ENCODE measurements at regions not wholly inside any gene's neighbourhood (a gene's known extent, or its start where the extent isn't known, plus 50 kb on each side); places are given as distances from the start of the nearest gene placed in this dataset.

DNA sequence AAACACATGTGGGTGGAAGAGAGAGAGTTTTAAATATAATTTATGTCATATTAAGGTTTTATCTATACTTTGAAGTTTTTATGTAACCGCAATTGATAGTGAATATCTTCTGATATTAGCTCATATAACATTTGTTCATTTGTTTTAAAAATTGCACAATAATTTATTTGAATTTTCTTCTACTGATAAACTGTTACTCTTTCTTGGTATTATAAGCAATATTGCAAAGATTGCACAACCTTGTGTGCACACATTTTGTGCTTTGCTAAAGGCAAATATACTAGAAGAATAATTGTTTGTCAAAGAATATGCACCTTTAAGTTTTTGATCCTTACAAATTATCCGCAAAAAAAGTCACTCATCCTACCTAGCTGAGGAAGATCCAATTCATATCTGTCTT, 275.7 kb downstream of the TLR4 start:
- DNase-seq: no peak
- Histone ChIP-seq H3K9me3 (no peaks in the 10 kb centered on the region), H3K4me1 (no peaks in the 10 kb centered on the region), H3K27ac (no peak overlapping the region), H3K4me3 (no peak overlapping the region), H3K27me3 (no peaks in the 10 kb centered on the region), H3K36me3 (no peaks in the 10 kb centered on the region)
- TF ChIP-seq, protein P1, sequence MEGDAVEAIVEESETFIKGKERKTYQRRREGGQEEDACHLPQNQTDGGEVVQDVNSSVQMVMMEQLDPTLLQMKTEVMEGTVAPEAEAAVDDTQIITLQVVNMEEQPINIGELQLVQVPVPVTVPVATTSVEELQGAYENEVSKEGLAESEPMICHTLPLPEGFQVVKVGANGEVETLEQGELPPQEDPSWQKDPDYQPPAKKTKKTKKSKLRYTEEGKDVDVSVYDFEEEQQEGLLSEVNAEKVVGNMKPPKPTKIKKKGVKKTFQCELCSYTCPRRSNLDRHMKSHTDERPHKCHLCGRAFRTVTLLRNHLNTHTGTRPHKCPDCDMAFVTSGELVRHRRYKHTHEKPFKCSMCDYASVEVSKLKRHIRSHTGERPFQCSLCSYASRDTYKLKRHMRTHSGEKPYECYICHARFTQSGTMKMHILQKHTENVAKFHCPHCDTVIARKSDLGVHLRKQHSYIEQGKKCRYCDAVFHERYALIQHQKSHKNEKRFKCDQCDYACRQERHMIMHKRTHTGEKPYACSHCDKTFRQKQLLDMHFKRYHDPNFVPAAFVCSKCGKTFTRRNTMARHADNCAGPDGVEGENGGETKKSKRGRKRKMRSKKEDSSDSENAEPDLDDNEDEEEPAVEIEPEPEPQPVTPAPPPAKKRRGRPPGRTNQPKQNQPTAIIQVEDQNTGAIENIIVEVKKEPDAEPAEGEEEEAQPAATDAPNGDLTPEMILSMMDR (IDR thresholded peaks at IDR 0.05): no peak
- TF ChIP-seq POLR2A (IDR thresholded peaks at IDR 0.05): no peak
- no peak for ATAC-seq
- 95 to 97% (median 96%) methylated on average over 2 of the region's 2 CpGs for WGBS, 4 donors
- intact Hi-C loops (cut with DNase I): no loop called here

GRCh38 chr9:117987945-117988344, 283.7 kb downstream of the TLR4 start:
- Histone ChIP-seq H3K36me3 (no peaks in the 10 kb centered on the region), H3K27ac (no peak overlapping the region), H3K4me3 (no peak overlapping the region), H3K9me3 (no peaks in the 10 kb centered on the region), H3K27me3 (no peaks in the 10 kb centered on the region), H3K4me1 (no peaks in the 10 kb centered on the region)
- DNase-seq: no peak
- intact Hi-C loops (cut with DNase I): no loop called here
- no peak for ATAC-seq
- TF ChIP-seq, protein P1 (IDR thresholded peaks at IDR 0.05): no peak
- no peak for TF ChIP-seq POLR2A (IDR thresholded peaks at IDR 0.05)

DNA sequence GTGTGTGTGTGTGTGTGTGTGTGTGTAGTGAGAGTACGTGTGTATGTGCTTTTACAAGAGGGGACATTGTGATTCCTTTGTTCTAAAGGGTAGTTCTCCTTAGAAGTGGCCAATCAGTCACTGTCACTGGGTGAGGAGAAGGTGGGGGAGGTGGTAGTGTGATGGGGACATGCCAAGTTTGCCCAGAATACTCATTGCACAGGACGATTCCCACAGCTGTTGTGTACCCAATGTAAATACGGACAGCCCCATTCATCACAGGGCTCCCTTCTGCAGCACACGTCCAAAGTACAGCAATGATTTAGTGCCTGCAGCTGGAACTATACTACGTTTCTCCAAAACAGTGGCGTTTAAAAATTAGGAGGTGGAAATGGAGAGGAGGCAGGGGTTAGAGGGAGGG, 287.8 kb downstream of the TLR4 start:
- H3K36me3 ChIP-seq: no peaks in the 10 kb centered on the region
- DNase-seq (no peak), ATAC-seq (no peak)
- no peak overlapping the region for H3K27ac ChIP-seq
- no peak overlapping the region for H3K4me3 ChIP-seq
- TF ChIP-seq, protein P1 (IDR thresholded peaks at IDR 0.05): no peak
- no peak for TF ChIP-seq POLR2A (IDR thresholded peaks at IDR 0.05)
- no peaks in the 10 kb centered on the region for H3K9me3 ChIP-seq
- WGBS, 4 donors: 44 to 53% (median 49%) methylated on average over 6 of the region's 6 CpGs
- intact Hi-C loops (cut with DNase I): no loop called here
- no peaks in the 10 kb centered on the region for H3K4me1 ChIP-seq
- peaks cover 0 to 6% (median 0%) of the 10 kb centered on the region in 9 donors for H3K27me3 ChIP-seq

DNA sequence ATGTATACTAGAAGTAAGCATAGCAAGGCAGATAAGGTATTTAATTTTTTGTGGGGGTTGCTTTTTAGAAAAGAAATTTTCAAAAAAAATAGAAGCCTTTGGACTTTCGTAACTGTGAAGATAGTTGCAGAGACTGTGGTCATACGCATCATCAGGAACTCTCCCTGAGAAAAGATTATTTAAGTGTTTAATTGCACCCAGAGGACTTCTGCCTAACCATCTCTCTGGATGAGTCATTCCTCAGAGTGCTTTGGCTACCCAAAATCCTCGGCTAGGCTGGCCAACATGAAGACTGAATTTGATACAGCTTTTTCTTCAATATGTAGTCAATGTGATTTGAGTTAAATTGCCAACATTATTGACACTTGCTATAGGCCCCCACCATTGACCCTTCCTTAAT, 296.4 kb downstream of the TLR4 start:
- Histone ChIP-seq H3K27ac (no peak overlapping the region), H3K9me3 (no peaks in the 10 kb centered on the region), H3K27me3 (no peaks in the 10 kb centered on the region), H3K36me3 (no peaks in the 10 kb centered on the region), H3K4me3 (no peak overlapping the region), H3K4me1 (no peaks in the 10 kb centered on the region)
- intact Hi-C loops (cut with DNase I): no loop called here
- no peak for TF ChIP-seq POLR2A (IDR thresholded peaks at IDR 0.05)
- ATAC-seq: no peak
- no peak for DNase-seq
- WGBS, 4 donors: 79 to 83% (median 82%) methylated on average over 3 of the region's 3 CpGs

- Histone ChIP-seq H3K27ac (no peak overlapping the region), H3K4me1 (no peaks in the 10 kb centered on the region), H3K4me3 (no peak overlapping the region), H3K27me3 (no peaks in the 10 kb centered on the region), H3K36me3 (no peaks in the 10 kb centered on the region), H3K9me3 (no peaks in the 10 kb centered on the region)
- DNase-seq (no peak), ATAC-seq (no peak)
- 46 to 61% (median 50%) methylated on average over 3 of the region's 3 CpGs for whole genome bisulfite sequencing, 4 donors
- TF ChIP-seq, protein P1 (IDR thresholded peaks at IDR 0.05): no peak
- no peak for TF ChIP-seq POLR2A (IDR thresholded peaks at IDR 0.05)
- intact Hi-C loops (cut with DNase I): no loop called here
Measured at GRCh38 chr9:118003240-118003639, 299.0 kb downstream of the TLR4 start.
